Epithelial cell of proximal tubule (primary cell): ENCODE measurements at regions not wholly inside any gene's neighbourhood (a gene's known extent, or its start where the extent isn't known, plus 50 kb on each side); places are given as distances from the start of the nearest gene placed in this dataset.
"Not testable (repeated sequence)": the region's sequence is repeated elsewhere in the genome, so short reads cannot be mapped to it uniquely, and the experiment has no call there.

Experiments
- DNase-seq: peaks from one replicate; pipeline ENCODE4 v3.0.0-alpha.2; 2011; ENCODE audit warnings: low read depth
- H3K4me3 ChIP-seq: 2 replicates; pipeline ENCODE4 v1.5.1; 2011; ENCODE audit warnings: low read depth, mild to moderate bottlenecking, low read length
- TF ChIP-seq, protein P1 (sequence below): conservative IDR thresholded peaks from 2 replicates; pipeline ENCODE4 v1.5.1; 2012; ENCODE audit warnings: low read depth, mild to moderate bottlenecking, low read length

DNA sequence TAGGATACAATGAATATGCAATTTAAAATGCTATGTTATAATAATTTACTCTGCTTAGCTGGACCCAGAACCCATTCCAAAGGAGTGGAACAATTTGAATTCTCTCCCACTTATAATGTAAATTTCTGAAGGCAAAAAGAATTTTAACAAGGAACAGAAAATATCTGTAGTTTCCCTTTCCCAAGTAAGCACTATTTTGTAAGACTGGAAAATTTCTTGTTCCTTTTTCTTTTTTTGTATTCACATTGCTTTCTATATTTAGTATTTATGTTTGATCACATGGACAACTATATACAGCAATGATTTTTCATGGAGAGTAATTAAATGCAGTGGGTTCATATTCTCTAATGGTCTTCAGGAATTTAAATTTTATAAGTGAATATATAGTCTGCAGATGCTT lies 127.4 kb downstream of the GPR85 start:
- DNase-seq, result no peak
- TF ChIP-seq, protein P1, sequence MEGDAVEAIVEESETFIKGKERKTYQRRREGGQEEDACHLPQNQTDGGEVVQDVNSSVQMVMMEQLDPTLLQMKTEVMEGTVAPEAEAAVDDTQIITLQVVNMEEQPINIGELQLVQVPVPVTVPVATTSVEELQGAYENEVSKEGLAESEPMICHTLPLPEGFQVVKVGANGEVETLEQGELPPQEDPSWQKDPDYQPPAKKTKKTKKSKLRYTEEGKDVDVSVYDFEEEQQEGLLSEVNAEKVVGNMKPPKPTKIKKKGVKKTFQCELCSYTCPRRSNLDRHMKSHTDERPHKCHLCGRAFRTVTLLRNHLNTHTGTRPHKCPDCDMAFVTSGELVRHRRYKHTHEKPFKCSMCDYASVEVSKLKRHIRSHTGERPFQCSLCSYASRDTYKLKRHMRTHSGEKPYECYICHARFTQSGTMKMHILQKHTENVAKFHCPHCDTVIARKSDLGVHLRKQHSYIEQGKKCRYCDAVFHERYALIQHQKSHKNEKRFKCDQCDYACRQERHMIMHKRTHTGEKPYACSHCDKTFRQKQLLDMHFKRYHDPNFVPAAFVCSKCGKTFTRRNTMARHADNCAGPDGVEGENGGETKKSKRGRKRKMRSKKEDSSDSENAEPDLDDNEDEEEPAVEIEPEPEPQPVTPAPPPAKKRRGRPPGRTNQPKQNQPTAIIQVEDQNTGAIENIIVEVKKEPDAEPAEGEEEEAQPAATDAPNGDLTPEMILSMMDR, result no peak
- H3K4me3 ChIP-seq, result no peak overlapping the region

DNA sequence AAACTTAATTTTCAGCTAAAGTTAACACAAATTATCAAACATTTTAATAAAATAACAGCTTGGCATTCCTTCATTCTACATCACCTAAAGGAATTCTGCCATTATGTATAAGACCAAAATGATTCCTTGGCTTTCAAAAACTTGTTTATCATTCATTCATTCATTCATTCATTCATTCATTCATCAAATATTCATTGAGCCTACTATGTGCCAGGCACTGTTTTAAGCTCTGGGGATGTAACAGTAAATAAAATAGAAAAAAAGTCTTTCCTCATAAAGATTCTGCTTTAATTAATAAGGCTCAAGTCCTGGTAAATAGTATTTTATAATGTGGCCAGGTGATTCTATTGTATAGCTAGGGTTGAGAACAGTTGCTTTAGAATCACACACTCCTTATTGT lies 127.9 kb downstream of the GPR85 start:
- TF ChIP-seq, protein P1, result no peak
- no peak for DNase-seq
- no peak overlapping the region for H3K4me3 ChIP-seq

DNA sequence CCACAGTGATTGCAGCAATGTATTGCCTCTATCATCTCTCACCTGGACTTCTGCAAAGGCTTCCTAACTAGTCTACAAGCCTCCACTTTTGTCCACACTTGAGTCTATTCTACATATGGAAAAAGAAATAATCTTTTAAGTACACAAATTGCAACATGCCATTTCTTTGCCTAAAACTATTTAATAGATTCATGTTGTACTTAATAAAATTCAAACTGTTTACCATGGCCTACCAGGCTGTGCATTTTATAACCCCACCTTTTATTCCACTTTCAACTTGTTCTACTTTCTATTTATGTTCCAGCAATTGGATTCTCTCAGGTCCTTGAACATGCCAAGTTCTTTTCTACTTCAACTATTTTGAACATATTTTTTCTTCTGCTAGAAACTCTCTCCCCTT lies 128.7 kb downstream of the GPR85 start:
- TF ChIP-seq, protein P1, result no peak

DNA sequence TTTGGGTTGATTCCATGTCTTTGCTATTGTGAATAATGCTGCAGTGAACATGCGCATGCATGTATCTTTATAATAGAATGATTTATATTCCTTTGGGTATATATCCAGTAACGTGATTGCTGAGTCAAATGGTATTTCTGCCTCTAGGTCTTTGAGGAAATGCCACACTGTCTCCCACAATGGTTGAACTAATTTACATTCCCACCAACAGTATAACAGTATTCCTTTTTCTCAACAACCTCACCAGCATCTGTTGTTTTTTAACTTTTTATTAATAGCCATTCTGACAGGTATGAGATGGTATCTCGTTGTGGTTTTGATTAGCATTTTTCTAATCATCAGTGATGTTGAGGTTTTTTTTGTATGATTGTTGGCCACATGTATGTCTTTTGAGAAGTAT lies 133.6 kb downstream of the GPR85 start:
- not testable (repeated sequence) for H3K4me3 ChIP-seq, DNase-seq

More for the DNA sequence above, 128.7 kb downstream of the GPR85 start:
- DNase-seq, result no peak
- no peak overlapping the region for H3K4me3 ChIP-seq

DNA sequence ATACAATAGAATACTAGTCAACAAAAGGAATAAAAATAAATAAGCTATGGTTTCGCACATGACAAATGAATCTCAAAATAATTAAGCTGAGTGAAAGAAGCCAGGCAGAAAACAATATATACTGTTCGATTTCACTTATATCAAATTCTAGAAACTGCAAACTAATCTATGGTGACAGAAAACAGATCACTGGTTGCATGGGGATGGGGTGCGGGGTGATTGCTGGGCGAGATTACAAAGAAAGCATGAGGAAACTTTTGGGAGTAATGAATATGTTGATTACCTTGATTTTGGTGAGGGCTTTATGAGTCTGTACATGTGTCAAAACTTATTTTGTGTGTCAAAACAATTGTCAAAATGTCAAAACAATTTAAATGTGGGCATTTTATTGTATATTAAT lies 135.6 kb downstream of the GPR85 start:
- TF ChIP-seq, protein P1, result no peak
- no peak overlapping the region for H3K4me3 ChIP-seq
- no peak for DNase-seq

DNA sequence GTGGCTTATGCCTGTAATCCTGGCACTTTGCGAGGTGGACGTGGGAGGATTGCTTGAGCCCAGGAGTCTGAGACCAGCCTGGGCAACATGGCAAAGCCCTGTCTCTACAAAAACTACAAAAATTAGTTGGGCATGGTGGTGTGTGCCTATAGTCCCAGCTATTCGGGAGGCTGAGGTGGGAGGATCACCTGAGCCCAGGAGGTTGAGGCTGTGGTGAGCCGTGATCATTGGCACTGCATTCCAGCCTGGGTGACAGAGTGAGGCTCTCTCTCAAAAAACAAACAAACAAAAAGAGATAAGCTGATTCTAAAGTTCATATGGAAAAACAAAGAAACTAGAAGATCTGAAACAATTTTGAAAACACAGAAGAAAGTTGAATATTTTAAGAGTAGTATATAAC lies 136.9 kb downstream of the GPR85 start:
- not testable (repeated sequence) for H3K4me3 ChIP-seq, DNase-seq

DNA sequence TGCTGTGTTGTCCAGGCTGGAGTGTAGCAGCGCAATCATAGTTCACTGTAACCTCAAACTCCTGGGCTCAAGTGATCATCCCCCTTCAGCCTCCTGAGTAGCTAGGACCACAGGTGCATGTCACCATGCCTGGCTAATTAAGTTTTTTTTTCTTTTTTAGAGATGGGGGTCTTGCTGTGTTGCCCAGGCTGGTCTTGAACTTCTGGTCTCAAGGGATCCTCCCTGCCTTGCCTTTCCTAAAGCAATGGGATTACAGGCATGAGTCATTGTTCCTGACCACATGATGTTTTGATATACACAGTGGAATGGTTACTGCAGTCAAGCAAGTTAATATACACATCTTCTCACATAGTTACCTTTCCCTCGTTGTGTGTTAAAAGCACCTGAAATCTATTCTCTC lies 140.3 kb downstream of the GPR85 start:
- no peak overlapping the region for H3K4me3 ChIP-seq
- DNase-seq, result no peak
- TF ChIP-seq, protein P1, result no peak

DNA sequence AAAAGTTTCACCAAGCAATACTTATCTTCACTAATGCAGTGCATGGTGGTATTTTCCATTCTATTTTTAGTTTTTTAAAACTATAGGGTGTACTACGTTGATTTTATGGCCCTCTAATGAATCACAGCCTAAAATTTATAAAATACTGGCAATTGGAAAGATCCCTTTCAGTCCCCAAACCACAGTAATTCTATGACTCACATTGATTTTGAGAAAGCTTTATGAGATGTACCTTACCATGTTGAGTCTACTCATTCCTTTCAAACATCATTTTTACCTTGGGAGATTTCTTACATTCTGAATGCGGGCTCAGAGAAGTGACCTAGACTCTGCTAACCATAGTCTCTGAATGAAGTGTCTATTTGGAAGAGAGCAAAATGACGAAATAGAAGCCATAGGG lies 141.6 kb downstream of the GPR85 start:
- DNase-seq, result no peak
- TF ChIP-seq, protein P1, result no peak
- no peak overlapping the region for H3K4me3 ChIP-seq
